ENCODE measurements at regions not wholly inside any gene's neighbourhood (a gene's known extent, or its start where the extent isn't known, plus 50 kb on each side); places are given as distances from the start of the nearest gene placed in this dataset.
"Not testable (repeated sequence)": the region's sequence is repeated elsewhere in the genome, so short reads cannot be mapped to it uniquely, and the experiment has no call there.

DNA sequence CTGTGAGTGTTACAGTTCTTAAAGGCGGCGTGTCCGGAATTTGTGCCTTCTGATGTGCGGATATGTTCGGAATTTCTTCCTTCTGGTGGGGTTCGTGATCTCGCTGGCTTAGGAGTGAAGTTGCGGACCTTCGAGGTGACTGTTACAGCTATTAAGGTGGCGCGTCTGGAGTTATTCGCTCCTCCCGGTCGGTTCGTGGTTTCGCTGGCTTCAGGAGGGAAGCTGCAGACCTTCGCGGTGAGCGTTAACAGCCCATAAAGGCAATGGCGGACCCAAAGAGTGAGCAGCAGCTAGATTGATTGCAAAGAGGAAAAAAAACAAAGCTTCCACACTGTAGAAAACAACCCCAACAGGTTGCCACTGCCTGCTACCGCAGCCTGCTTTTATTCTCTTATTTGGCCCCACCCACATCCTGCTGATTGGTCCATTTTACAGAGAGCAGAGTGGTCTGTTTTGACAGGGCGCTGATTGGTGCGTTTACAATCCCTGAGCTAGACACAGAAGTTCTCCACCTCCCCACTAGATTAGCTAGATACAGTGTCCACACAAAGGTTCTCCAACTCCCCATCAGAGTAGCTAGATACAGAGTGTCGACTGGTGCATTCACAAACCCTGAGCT, 95.7 kb upstream of the MYO10 start:
- TF ChIP-seq POLR2A (IDR thresholded peaks at IDR 0.05; ENCODE audit: extremely low read depth, insufficient read length): not testable (repeated sequence)
- TF ChIP-seq, protein P1, sequence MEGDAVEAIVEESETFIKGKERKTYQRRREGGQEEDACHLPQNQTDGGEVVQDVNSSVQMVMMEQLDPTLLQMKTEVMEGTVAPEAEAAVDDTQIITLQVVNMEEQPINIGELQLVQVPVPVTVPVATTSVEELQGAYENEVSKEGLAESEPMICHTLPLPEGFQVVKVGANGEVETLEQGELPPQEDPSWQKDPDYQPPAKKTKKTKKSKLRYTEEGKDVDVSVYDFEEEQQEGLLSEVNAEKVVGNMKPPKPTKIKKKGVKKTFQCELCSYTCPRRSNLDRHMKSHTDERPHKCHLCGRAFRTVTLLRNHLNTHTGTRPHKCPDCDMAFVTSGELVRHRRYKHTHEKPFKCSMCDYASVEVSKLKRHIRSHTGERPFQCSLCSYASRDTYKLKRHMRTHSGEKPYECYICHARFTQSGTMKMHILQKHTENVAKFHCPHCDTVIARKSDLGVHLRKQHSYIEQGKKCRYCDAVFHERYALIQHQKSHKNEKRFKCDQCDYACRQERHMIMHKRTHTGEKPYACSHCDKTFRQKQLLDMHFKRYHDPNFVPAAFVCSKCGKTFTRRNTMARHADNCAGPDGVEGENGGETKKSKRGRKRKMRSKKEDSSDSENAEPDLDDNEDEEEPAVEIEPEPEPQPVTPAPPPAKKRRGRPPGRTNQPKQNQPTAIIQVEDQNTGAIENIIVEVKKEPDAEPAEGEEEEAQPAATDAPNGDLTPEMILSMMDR (IDR thresholded peaks at IDR 0.05; ENCODE audit: low read depth, low read length): not testable (repeated sequence)

All from NB4 (cell line).